HG03571 (cell line): ENCODE measurements at regions not wholly inside any gene's neighbourhood (a gene's known extent, or its start where the extent isn't known, plus 50 kb on each side); places are given as distances from the start of the nearest gene placed in this dataset.

ENCODE experiments used
- ATAC-seq: cut with Tn5 transposase; IDR thresholded peaks from one replicate; pipeline ENCODE4 v1.9.1; 2021; ENCODE audit not compliant: unreplicated experiment

DNA sequence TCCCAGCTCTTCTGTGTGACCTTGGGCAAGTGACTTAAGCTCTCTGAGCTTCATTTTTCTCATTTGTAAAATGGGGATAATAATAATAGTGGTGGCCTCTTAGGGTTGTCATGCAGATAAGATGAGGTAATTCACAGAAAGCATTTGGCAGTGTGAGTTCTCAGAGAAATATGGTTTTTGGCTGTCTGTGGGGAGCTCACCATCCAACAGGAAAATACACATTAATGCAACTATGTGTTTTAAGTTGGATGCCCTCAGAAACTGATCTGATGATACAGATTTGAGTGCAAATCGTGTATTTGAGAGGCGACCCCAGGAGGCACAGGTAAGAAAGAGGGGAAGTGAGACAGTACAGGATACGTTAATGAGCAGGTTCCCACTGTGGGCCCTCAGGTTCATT, 56.1 kb upstream of the SPRED2 start:
- no peak for ATAC-seq

DNA sequence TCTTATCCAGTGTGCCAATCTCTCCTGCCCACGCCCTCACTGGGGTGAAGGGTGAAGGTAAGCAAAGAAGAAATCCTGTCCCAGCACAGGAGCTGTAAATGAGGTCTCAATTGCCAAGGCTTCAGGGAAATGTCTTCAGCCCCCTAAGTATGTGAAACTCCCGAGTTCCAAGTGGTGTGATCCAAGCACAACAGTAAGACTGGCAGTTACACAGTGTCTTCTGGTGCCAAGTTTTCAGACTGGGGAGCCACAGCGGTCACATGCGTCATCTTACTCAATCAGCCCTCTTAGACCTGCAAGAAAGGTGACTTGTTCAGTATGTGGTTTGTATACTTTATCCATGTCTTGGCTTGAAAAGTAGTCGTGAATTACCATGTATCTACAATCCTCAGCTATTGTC, 55.0 kb upstream of the SPRED2 start:
- no peak for ATAC-seq

DNA sequence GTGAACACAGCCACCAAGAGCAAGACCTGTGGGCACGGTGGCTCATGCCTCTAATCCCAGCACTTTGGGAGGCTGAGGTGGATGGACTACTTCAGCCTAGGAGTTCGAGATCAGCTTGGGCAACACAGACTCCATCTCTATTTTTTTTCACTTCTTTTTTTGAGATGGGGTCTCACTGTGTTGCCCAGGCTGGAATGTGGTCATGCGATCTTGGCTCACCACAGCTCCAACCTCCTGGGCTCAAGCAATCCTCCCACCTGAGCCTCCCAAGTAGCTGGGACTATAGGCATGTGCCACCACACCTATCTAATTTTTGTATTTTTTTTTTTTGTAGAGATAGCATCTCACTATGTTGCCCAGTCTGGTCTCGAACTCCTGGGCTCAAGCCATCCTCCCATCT, 54.4 kb upstream of the SPRED2 start:
- ATAC-seq, result no peak

DNA sequence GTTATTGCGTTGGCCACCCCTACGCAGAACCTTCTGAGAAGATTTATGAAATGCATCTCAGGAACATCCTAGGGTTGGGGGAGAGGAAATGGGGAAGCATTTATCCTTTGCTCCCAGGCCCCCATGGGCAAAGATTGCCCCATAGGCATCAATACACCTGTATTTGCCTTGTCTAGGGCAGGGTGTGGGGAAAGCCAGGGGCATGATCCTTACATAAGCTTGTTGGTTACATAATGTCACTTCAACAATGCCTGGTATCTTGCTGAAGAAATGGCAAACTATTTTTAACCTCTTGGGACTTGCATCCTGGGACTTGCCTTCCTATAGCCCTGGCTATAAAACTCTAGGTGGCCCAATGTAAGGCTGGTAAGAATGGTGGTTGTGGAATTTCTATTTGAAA, 53.9 kb upstream of the SPRED2 start:
- ATAC-seq, result no peak

DNA sequence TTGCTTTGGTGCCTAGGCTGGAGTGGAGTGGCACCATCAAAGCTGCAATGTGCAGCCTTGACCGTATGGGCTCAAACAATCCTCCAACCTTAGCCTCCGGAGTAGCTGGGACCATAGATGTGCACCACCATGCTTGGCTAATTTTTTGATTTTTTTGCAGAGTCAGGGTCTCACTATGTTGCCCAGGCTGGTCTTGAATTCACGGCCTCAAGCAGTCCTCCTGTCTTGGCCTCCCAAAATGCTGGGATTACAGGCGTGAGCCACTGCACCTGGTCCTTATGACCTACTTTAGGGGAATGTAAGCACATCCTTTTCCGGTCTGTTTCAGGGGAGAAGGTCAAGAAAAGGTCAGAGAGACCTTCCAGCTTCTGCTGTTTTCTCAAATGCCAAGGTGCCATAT, 53.4 kb upstream of the SPRED2 start:
- no peak for ATAC-seq

DNA sequence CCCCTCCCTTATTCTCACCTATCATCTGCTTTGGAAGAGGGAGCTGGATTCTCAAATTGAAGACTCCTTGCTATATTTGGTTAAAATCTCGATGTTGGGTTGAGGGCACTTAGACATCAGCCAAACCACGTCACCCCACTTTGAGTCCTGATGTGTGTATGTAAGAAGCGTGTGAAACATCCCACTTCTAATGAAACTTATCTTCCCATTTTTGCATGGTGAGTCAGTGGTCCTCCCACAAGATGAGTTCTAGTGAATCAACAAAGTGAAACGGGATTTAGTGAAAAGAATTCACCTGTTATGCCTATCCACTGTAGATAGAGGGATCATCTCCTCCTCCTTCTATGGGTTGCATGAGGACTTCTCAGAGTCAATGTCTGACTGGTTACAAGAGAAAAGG, 51.4 kb upstream of the SPRED2 start:
- no peak for ATAC-seq

DNA sequence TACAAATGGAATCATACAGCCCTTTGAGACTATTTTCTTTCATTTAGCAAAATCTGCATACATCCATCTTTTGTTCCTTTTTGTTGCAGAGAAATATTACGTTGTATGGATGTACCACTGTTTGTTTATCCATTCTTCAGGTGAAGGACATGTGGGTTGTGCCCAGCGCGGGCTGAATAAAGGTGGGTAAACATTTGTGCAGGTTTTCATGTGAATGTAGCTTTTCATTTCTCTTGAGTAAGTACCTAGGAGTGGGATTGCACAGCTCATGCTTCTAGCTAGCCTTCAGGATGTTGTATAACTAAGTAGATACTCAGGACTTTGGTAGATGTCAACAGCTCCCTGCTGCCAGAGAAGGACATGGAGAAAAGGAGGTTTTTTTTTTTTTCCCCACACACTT, 50.6 kb upstream of the SPRED2 start:
- no peak for ATAC-seq
